H9 (cell line): ENCODE measurements at regions not wholly inside any gene's neighbourhood (a gene's known extent, or its start where the extent isn't known, plus 50 kb on each side); places are given as distances from the start of the nearest gene placed in this dataset.

ENCODE experiments used
- DNase-seq: peaks from one replicate; pipeline ENCODE4 v3.0.0-alpha.2; 2017
- H2AFZ ChIP-seq: one replicate; pipeline ENCODE4 v1.6.1; 2013; ENCODE audit warnings: mild to moderate bottlenecking, low read length, control low read depth, moderate library complexity
- H2AK5ac ChIP-seq: 2 replicates; pipeline ENCODE4 v1.6.1; 2013; ENCODE audit warnings: low read length, control low read depth, mixed read lengths; ENCODE audit not compliant: insufficient read length
- H2BK120ac ChIP-seq: one replicate; pipeline ENCODE4 v1.6.1; 2013; ENCODE audit warnings: low read depth, mild to moderate bottlenecking, low read length, control low read depth, inconsistent platforms; ENCODE audit not compliant: poor library complexity, severe bottlenecking
- H2BK12ac ChIP-seq: 2 replicates; pipeline ENCODE4 v1.6.1; 2013; ENCODE audit warnings: low read length, control low read depth, mixed read lengths, low read depth; ENCODE audit not compliant: insufficient read length
- H2BK15ac ChIP-seq: 2 replicates; pipeline ENCODE4 v1.6.1; 2013; ENCODE audit warnings: low read depth, low read length, control low read depth
- H2BK20ac ChIP-seq: one replicate; pipeline ENCODE4 v1.6.1; 2013; ENCODE audit warnings: low read depth, mild to moderate bottlenecking, low read length, control low read depth, inconsistent platforms; ENCODE audit not compliant: poor library complexity, severe bottlenecking
- H2BK5ac ChIP-seq: 2 replicates; pipeline ENCODE4 v1.6.1; 2013; ENCODE audit warnings: low read length, control low read depth, mixed read lengths; ENCODE audit not compliant: insufficient read length
- H3K14ac ChIP-seq: 2 replicates; pipeline ENCODE4 v1.6.1; 2013; ENCODE audit warnings: low read length, control low read depth; ENCODE audit not compliant: insufficient read depth
- H3K18ac ChIP-seq: 2 replicates; pipeline ENCODE4 v1.6.1; 2013; ENCODE audit warnings: low read depth, mild to moderate bottlenecking, mixed read lengths, low read length, control low read depth; ENCODE audit not compliant: insufficient read length
- H3K23ac ChIP-seq: 2 replicates; pipeline ENCODE4 v1.6.1; 2013; ENCODE audit warnings: low read length, control low read depth, mixed read lengths, low read depth; ENCODE audit not compliant: insufficient read length
- H3K23me2 ChIP-seq: 2 replicates; pipeline ENCODE4 v1.6.1; 2013; ENCODE audit warnings: low read depth, mild to moderate bottlenecking, mixed read lengths, low read length, control low read depth; ENCODE audit not compliant: insufficient read length, poor library complexity, severe bottlenecking
- H3K27ac ChIP-seq: 2 replicates; pipeline ENCODE4 v1.5.1; 2013; ENCODE audit warnings: low read length, control low read depth, mixed read lengths, low read depth; ENCODE audit not compliant: insufficient read length
- H3K27me3 ChIP-seq: 2 replicates; pipeline ENCODE4 v1.6.1; 2013; ENCODE audit warnings: low read length, control low read depth, inconsistent platforms; ENCODE audit not compliant: insufficient read depth
- H3K4ac ChIP-seq: 2 replicates; pipeline ENCODE4 v1.6.1; 2013; ENCODE audit warnings: low read depth, mild to moderate bottlenecking, control low read depth, inconsistent platforms, low read length, moderate library complexity
- H3K4me1 ChIP-seq: 2 replicates; pipeline ENCODE4 v1.6.1; 2013; ENCODE audit warnings: low read length, control low read depth, inconsistent platforms; ENCODE audit not compliant: insufficient read depth
- H3K4me2 ChIP-seq: 2 replicates; pipeline ENCODE4 v1.6.1; 2013; ENCODE audit warnings: low read length, control low read depth, mixed read lengths; ENCODE audit not compliant: insufficient read length, insufficient read depth
- H3K56ac ChIP-seq: 2 replicates; pipeline ENCODE4 v1.6.1; 2013; ENCODE audit warnings: low read depth, mild to moderate bottlenecking, mixed read lengths, low read length, control low read depth; ENCODE audit not compliant: insufficient read length
- H3K79me1 ChIP-seq: 2 replicates; pipeline ENCODE4 v1.6.1; 2013; ENCODE audit warnings: low read depth, mild to moderate bottlenecking, moderate library complexity, low read length, control low read depth, inconsistent platforms; ENCODE audit not compliant: insufficient read depth, poor library complexity, severe bottlenecking
- H3K79me2 ChIP-seq: 2 replicates; pipeline ENCODE4 v1.6.1; 2013; ENCODE audit warnings: low read length, control low read depth, inconsistent platforms; ENCODE audit not compliant: insufficient read depth
- H3K9ac ChIP-seq: 2 replicates; pipeline ENCODE4 v1.6.1; 2013; ENCODE audit warnings: low read length, control low read depth, mixed read lengths; ENCODE audit not compliant: insufficient read length; ENCODE audit errors: extremely low read depth
- H3K9me3 ChIP-seq: one replicate; pipeline ENCODE4 v1.6.1; 2013; ENCODE audit warnings: low read depth, low read length, inconsistent platforms; ENCODE audit not compliant: control insufficient read depth
- H3T11ph ChIP-seq: one replicate; pipeline ENCODE4 v1.6.1; 2013; ENCODE audit warnings: mild to moderate bottlenecking, low read length, control low read depth, inconsistent platforms
- H4K20me1 ChIP-seq: one replicate; pipeline ENCODE4 v1.6.1; 2013; ENCODE audit not compliant: control insufficient read depth, insufficient read length, insufficient read depth
- H4K5ac ChIP-seq: 2 replicates; pipeline ENCODE4 v1.6.1; 2013; ENCODE audit warnings: low read depth, mild to moderate bottlenecking, mixed read lengths, low read length, control low read depth; ENCODE audit not compliant: insufficient read length
- H4K8ac ChIP-seq: replicated peaks from 2 replicates; pipeline ENCODE4 v1.6.1; 2013; ENCODE audit warnings: low read length, control low read depth, mixed read lengths, low read depth; ENCODE audit not compliant: insufficient read length
- H4K91ac ChIP-seq: 2 replicates; pipeline ENCODE4 v1.6.1; 2013; ENCODE audit warnings: low read depth, mild to moderate bottlenecking, moderate library complexity, mixed read lengths, low read length, control low read depth; ENCODE audit not compliant: insufficient read length
- H3K27ac Mint-ChIP-seq, 3 experiments: 2 replicates in 2 of 3; 3 replicates in 1 of 3; pipeline ENCODE4 v1.8.0; 2020 to 2021; ENCODE audit warnings: mixed read lengths in 3 of 3, mild to moderate bottlenecking in 1 of 3, moderate library complexity in 1 of 3
- H3K27me3 Mint-ChIP-seq: 2 replicates; pipeline ENCODE4 v1.8.0; 2021; ENCODE audit warnings: low read depth, mild to moderate bottlenecking, moderate library complexity, mixed read lengths
- H3K36me3 Mint-ChIP-seq, 3 experiments: 2 replicates in 2 of 3; 3 replicates in 1 of 3; pipeline ENCODE4 v1.8.0; 2020 to 2021; ENCODE audit warnings: low read depth in 3 of 3, mixed read lengths in 3 of 3; ENCODE audit not compliant: insufficient read depth in 1 of 3
- H3K4me1 Mint-ChIP-seq, 2 experiments: 2 replicates each; pipeline ENCODE4 v1.8.0; 2020; ENCODE audit warnings: mixed read lengths in 2 of 2
- H3K4me3 Mint-ChIP-seq, 2 experiments: 2 replicates in 1 of 2; 3 replicates in 1 of 2; pipeline ENCODE4 v1.8.0; 2020 to 2021; ENCODE audit warnings: mild to moderate bottlenecking in 2 of 2, mixed read lengths in 2 of 2, moderate library complexity in 1 of 2
- H3K9me3 Mint-ChIP-seq, 2 experiments: 2 replicates in 1 of 2; 3 replicates in 1 of 2; pipeline ENCODE4 v1.8.0; 2020; ENCODE audit warnings: mild to moderate bottlenecking in 2 of 2, mixed read lengths in 2 of 2, moderate library complexity in 1 of 2
- WGBS: extraction: QIAGEN DNeasy Blood & Tissue Kit; methylation state at CpG from one replicate; pipeline ENCODE4 v1.1.7; 2013; ENCODE audit warnings: missing lambda C conversion rate, low lambda C conversion rate, mixed read lengths; ENCODE audit not compliant: insufficient read length; ENCODE audit errors: extremely low coverage; 5-methylcytosine and 5-hydroxymethylcytosine counted together
- TF ChIP-seq, protein P1 (sequence below): fragments of 200-600 bp; sonication (generic); conservative IDR thresholded peaks from 3 replicates; pipeline ENCODE4 v1.8.0; 2021; ENCODE audit warnings: antibody characterized with exemption, mild to moderate bottlenecking

GRCh38 chr5:96013254-96013653, 51.6 kb upstream of the ELL2 start:
- H2BK12ac ChIP-seq = no peak overlapping the region
- WGBS = no CpG with 5 or more reads among the region's 1 CpG
- H3T11ph ChIP-seq = no peak overlapping the region
- DNase-seq = no peak
- Mint-ChIP-seq H3K27ac (no peak overlapping the region), H3K36me3 (no peaks in the 10 kb centered on the region), H3K4me1 (no peaks in the 10 kb centered on the region), H3K9me3 (peaks cover 1 to 3% of the 10 kb centered on the region in 2 experiments; a peak in 2 of 5 replicates), H3K4me3 (no peak overlapping the region), H3K27me3 (no peaks in the 10 kb centered on the region)
- H3K27ac ChIP-seq = no peak overlapping the region
- H4K5ac ChIP-seq = no peak overlapping the region
- no peaks in the 10 kb centered on the region for H3K79me1 ChIP-seq
- no peak overlapping the region for H2AFZ ChIP-seq
- no peak overlapping the region for H3K9ac ChIP-seq
- H3K4me1 ChIP-seq = no peaks in the 10 kb centered on the region
- no peak overlapping the region for H3K56ac ChIP-seq
- no peaks in the 10 kb centered on the region for H3K27me3 ChIP-seq
- no peaks in the 10 kb centered on the region for H3K79me2 ChIP-seq
- H2BK15ac ChIP-seq = no peak overlapping the region
- no peak overlapping the region for H4K91ac ChIP-seq
- H3K4me2 ChIP-seq = no peak overlapping the region
- H2BK20ac ChIP-seq = no peak overlapping the region
- no peak overlapping the region for H3K18ac ChIP-seq
- TF ChIP-seq, protein P1, sequence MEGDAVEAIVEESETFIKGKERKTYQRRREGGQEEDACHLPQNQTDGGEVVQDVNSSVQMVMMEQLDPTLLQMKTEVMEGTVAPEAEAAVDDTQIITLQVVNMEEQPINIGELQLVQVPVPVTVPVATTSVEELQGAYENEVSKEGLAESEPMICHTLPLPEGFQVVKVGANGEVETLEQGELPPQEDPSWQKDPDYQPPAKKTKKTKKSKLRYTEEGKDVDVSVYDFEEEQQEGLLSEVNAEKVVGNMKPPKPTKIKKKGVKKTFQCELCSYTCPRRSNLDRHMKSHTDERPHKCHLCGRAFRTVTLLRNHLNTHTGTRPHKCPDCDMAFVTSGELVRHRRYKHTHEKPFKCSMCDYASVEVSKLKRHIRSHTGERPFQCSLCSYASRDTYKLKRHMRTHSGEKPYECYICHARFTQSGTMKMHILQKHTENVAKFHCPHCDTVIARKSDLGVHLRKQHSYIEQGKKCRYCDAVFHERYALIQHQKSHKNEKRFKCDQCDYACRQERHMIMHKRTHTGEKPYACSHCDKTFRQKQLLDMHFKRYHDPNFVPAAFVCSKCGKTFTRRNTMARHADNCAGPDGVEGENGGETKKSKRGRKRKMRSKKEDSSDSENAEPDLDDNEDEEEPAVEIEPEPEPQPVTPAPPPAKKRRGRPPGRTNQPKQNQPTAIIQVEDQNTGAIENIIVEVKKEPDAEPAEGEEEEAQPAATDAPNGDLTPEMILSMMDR = no peak
- no peak overlapping the region for H2AK5ac ChIP-seq
- H3K23ac ChIP-seq = no peak overlapping the region
- no peaks in the 10 kb centered on the region for H3K23me2 ChIP-seq
- H4K8ac ChIP-seq = no peak overlapping the region
- H2BK5ac ChIP-seq = no peak overlapping the region
- H3K9me3 ChIP-seq = no peaks in the 10 kb centered on the region
- H4K20me1 ChIP-seq = no peaks in the 10 kb centered on the region
- H3K4ac ChIP-seq = no peak overlapping the region
- H3K14ac ChIP-seq = no peak overlapping the region
- no peak overlapping the region for H2BK120ac ChIP-seq
